ENCODE measurements at regions not wholly inside any gene's neighbourhood (a gene's known extent, or its start where the extent isn't known, plus 50 kb on each side); places are given as distances from the start of the nearest gene placed in this dataset.
A peak's percentile ranks its signal among the peaks of the same experiment; 100 is the strongest.

DNA sequence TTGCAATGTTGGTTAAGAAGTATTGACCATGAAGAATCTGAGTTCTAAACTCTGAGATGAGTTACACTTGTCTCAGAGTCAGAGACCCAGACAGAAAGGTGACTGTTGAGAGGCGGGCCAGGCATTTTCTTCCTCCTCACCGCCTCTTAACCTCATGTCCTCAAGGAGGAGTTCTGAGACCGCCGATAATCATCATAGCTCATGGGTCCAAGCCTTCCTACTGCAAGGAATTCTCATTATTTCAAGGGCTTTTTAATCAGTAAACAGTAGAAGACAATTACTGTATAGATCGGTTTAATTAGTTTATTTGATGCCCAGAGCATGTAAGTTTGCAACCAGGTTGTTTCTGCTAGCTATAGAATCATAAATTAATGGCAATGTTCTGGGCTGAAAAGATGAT is 382.4 kb upstream of the MMS22L start:
- Histone ChIP-seq H3K27me3 (replicated peaks; ENCODE audit: insufficient read depth) (no peaks in the 10 kb centered on the region), H4K20me1 (ENCODE audit: insufficient read depth) (no peaks in the 10 kb centered on the region), H3K4me2 (ENCODE audit: unreplicated experiment) (no peak overlapping the region), H3K36me3 (ENCODE audit: low read depth) (no peaks in the 10 kb centered on the region), H3K79me2 (ENCODE audit: insufficient read depth) (no peaks in the 10 kb centered on the region), H3K9me3 (ENCODE audit: low read depth) (no peaks in the 10 kb centered on the region), H3F3A (ENCODE audit: insufficient read depth) (no peaks in the 10 kb centered on the region), H3K9me2 (ENCODE audit: insufficient read depth) (no peaks in the 10 kb centered on the region), H3K27ac (no peak overlapping the region), H3K4me1 (ENCODE audit: insufficient read depth) (0 out of 2 replicates have a peak, but pooled peaks cover 8% of the 10 kb centered on the region), H3K9ac (no peak overlapping the region), H2AFZ (no peak overlapping the region), H3K4me3 (no peak overlapping the region)
- in situ Hi-C loops (cut with MboI), result no loop called here
- WGBS, 2 experiments (ENCODE audit: low coverage in 1 of 2, low lambda C conversion rate in 2 of 2, missing lambda C conversion rate in 2 of 2), result 75 to 78% methylated on average over 5 of the region's 5 CpGs
- TF ChIP-seq EZH2 (IDR thresholded peaks at IDR 0.05; ENCODE audit: insufficient read depth, poor library complexity, severe bottlenecking) (no peak), EZH2phosphoT487 (IDR thresholded peaks at IDR 0.05; ENCODE audit: insufficient read depth, low read depth) (no peak)
- DNase-seq, result no peak

DNA sequence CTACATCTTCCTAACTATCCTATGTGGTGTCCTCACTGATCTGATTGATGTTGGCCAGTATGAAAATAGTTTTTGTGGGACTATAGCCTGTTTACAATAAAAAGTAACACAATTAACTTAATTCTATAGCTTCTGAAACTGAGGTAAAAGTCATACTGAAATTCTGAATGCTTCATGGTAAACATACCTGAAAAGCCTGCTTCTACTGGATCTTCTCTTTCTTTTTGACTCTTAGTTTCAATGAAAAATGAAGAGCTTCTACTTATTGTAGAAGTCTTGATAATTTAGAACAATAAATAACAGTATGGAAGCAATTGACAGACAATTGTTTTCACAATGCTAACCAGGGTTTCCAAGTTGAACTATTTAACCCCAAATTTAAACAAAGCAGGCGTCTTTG is 383.9 kb upstream of the MMS22L start:
- Histone ChIP-seq H3F3A (ENCODE audit: insufficient read depth) (no peaks in the 10 kb centered on the region), H3K36me3 (ENCODE audit: low read depth) (no peaks in the 10 kb centered on the region), H3K27me3 (replicated peaks; ENCODE audit: insufficient read depth) (no peaks in the 10 kb centered on the region), H2AFZ (no peak overlapping the region), H3K4me3 (no peak overlapping the region), H3K4me1 (ENCODE audit: insufficient read depth) (peaks cover 15% of the 10 kb centered on the region), H3K9me3 (ENCODE audit: low read depth) (no peaks in the 10 kb centered on the region), H4K20me1 (ENCODE audit: insufficient read depth) (no peaks in the 10 kb centered on the region), H3K79me2 (ENCODE audit: insufficient read depth) (no peaks in the 10 kb centered on the region), H3K27ac (no peak overlapping the region), H3K9me2 (ENCODE audit: insufficient read depth) (no peaks in the 10 kb centered on the region), H3K4me2 (ENCODE audit: unreplicated experiment) (no peak overlapping the region), H3K9ac (no peak overlapping the region)
- no peak for DNase-seq
- 74 to 86% methylated on average over 1 of the region's 1 CpG for WGBS, 2 experiments (ENCODE audit: low coverage in 1 of 2, low lambda C conversion rate in 2 of 2, missing lambda C conversion rate in 2 of 2)
- TF ChIP-seq EZH2 (IDR thresholded peaks at IDR 0.05; ENCODE audit: insufficient read depth, poor library complexity, severe bottlenecking) (no peak), EZH2phosphoT487 (IDR thresholded peaks at IDR 0.05; ENCODE audit: insufficient read depth, low read depth) (no peak)
- in situ Hi-C loops (cut with MboI), result no loop called here

DNA sequence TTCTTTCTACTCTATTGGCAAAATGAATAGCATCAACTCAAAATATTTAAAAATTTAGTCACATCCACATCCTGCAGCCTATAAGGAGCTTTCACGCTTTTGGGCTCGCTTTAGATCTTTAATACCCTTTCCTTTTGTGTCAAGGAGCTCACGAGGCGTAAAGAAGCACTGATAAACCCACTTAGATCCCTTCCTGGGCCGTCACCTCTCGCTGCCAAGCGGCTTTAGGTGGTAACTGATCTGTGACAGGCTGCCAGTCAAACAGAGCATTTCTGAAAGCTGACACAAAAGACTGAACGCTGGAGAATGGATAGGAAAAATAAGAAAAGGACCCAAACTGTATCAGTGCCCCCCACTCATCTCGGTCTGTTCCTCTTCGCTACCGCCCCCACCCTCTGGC is 385.7 kb upstream of the MMS22L start:
- no peak overlapping the region for H3K4me2 ChIP-seq (ENCODE audit: unreplicated experiment)
- H3K79me2 ChIP-seq (ENCODE audit: insufficient read depth), result no peaks in the 10 kb centered on the region
- peaks cover 20% of the 10 kb centered on the region for H3K4me1 ChIP-seq (ENCODE audit: insufficient read depth)
- H3K4me3 ChIP-seq, result no peak overlapping the region
- no peak overlapping the region for H3K27ac ChIP-seq
- no peaks in the 10 kb centered on the region for H3K36me3 ChIP-seq (ENCODE audit: low read depth)
- peak overlapping the region; percentile 74; the same call in 1 of the 2 replicates for H2AFZ ChIP-seq
- H4K20me1 ChIP-seq (ENCODE audit: insufficient read depth), result no peaks in the 10 kb centered on the region
- DNase-seq, result no peak
- no peaks in the 10 kb centered on the region for H3F3A ChIP-seq (ENCODE audit: insufficient read depth)
- no peaks in the 10 kb centered on the region for H3K27me3 ChIP-seq (replicated peaks; ENCODE audit: insufficient read depth)
- in situ Hi-C loops (cut with MboI), result no loop called here
- H3K9me3 ChIP-seq (ENCODE audit: low read depth), result no peaks in the 10 kb centered on the region
- H3K9me2 ChIP-seq (ENCODE audit: insufficient read depth), result no peaks in the 10 kb centered on the region
- WGBS, 2 experiments (ENCODE audit: low coverage in 1 of 2, low lambda C conversion rate in 2 of 2, missing lambda C conversion rate in 2 of 2), result 56 to 71% methylated on average over 8 to 11 of the region's 11 CpGs
- no peak overlapping the region for H3K9ac ChIP-seq
- TF ChIP-seq EZH2 (IDR thresholded peaks at IDR 0.05; ENCODE audit: insufficient read depth, poor library complexity, severe bottlenecking), result no peak
- no peak for TF ChIP-seq EZH2phosphoT487 (IDR thresholded peaks at IDR 0.05; ENCODE audit: insufficient read depth, low read depth)

DNA sequence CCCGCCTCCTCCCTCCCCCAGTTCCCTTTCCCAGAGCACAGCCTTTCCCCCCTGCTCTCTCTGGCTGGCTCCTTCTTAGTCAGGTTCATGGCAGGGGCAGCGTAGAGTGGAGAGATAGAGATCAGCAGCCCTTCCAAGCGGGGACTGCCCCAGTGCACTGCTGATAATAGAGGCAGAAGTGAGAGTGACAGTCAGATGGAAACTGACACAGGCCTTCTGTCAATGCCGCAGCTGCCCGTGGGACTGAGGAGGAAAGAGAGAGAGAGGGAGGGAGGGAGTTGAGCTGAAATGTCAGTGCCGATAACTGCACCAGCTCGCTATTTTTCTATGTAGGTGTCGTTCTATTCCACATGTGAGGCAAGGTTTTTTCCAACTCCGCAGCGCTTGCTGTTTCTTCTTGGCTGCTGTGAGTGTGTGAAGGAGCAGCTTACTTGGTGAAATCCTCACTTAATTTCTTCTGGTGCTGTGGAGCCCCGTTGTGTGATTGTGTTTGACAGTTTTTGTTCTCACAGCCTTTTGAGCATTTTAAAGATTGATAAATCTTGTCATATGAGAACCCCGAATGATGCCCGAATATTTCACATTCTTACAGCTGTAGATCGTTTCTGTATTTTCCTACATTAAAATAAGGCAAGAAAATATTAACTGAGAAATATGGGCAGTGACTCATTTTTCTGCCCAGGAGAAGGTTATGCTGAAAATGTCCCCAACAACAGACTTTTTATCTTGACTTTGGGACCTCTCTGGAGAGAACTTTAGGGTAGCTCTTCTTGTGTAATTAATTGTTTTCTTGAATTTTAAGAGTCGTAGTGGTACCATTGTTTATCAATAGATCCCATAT is 386.4 kb upstream of the MMS22L start:
- DNase-seq, result peak; percentile 46
- Histone ChIP-seq H3K4me1 (ENCODE audit: insufficient read depth) (peaks cover 20% of the 10 kb centered on the region), H3F3A (ENCODE audit: insufficient read depth) (no peaks in the 10 kb centered on the region), H3K27ac (no peak overlapping the region), H3K4me2 (ENCODE audit: unreplicated experiment) (peak overlapping the region; percentile 69), H3K9me2 (ENCODE audit: insufficient read depth) (no peaks in the 10 kb centered on the region), H3K27me3 (replicated peaks; ENCODE audit: insufficient read depth) (no peaks in the 10 kb centered on the region), H3K79me2 (ENCODE audit: insufficient read depth) (no peaks in the 10 kb centered on the region), H2AFZ (peak overlapping the region; percentile 74), H3K36me3 (ENCODE audit: low read depth) (no peaks in the 10 kb centered on the region), H3K9ac (peak overlapping the region; percentile 18; the same call in 1 of the 2 replicates), H3K4me3 (peak overlapping the region; percentile 62), H3K9me3 (ENCODE audit: low read depth) (no peaks in the 10 kb centered on the region), H4K20me1 (ENCODE audit: insufficient read depth) (no peaks in the 10 kb centered on the region)
- TF ChIP-seq EZH2phosphoT487 (IDR thresholded peaks at IDR 0.05; ENCODE audit: insufficient read depth, low read depth) (no peak), EZH2 (IDR thresholded peaks at IDR 0.05; ENCODE audit: insufficient read depth, poor library complexity, severe bottlenecking) (no peak)
- WGBS, 2 experiments (ENCODE audit: low coverage in 1 of 2, low lambda C conversion rate in 2 of 2, missing lambda C conversion rate in 2 of 2), result 12 to 14% methylated on average over 14 to 15 of the region's 15 CpGs
- in situ Hi-C loops (cut with MboI), result no loop called here

Data from GM23248 (cell line).